HPDE6-E6E7 (cell line): ENCODE measurements at regions not wholly inside any gene's neighbourhood (a gene's known extent, or its start where the extent isn't known, plus 50 kb on each side); places are given as distances from the start of the nearest gene placed in this dataset.
"Not testable (repeated sequence)": the region's sequence is repeated elsewhere in the genome, so short reads cannot be mapped to it uniquely, and the experiment has no call there.

ENCODE experiments used
- DNase-seq: peaks from one replicate; pipeline ENCODE4 v3.0.0; 2011; ENCODE audit warnings: missing footprints; ENCODE audit errors: extremely low spot score

DNA sequence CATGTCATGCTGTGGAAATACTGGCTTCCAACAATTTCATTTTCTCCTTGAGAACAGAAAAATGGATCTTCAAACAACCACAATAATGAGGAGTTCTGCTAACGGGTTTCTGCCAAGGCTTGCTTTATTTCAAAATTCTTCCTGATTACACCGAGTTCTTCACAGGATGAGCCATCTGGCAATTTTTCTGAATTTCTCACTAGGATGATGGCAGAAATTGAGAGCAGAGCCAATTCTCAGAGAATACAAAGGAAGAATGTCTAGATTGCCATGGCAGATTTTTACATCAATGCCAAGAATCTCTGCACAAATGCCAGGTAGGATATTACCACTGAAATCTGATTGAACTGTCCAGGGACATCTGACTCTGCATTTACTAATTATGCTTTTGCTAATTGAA, 619.0 kb upstream of the CHRM3 start:
- DNase-seq: no peak

DNA sequence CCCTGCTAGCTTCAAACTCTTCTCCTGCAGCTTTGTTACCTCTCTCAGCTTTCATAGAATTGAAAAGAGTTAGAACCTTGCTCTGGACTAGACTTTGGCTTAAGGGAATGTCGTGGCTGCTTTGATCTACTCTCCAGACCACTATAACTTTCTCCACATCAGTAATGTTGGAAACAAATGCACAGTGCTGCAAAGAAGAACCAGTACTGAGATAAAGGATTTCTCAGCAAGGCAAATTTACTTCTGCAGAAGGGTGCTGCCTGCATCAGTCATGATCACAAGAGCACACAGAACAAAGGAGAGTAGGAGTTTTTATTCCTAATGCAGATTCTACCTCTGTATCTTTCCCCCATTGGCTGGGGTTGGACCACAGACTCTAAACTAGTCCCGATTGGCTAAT, 621.6 kb upstream of the CHRM3 start:
- no peak for DNase-seq

DNA sequence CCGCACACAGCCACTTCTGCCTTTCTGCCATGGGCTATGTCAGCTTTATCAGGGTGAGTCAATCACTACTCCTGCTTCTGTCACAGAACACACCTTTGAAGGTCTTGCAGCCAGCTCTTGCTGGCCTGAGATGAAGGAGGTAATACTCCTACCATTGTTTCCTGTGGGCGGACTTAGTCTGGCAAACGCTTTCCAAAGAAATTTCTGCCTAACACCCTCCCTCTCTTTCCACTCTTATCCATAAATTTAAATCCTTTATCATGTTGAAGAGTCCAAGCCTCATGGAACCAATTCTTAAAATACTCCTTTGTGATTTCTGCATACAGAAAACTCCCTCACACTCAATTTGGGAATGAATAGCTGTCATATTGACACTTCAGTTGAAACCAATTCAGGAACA, 633.1 kb upstream of the CHRM3 start:
- no peak for DNase-seq

DNA sequence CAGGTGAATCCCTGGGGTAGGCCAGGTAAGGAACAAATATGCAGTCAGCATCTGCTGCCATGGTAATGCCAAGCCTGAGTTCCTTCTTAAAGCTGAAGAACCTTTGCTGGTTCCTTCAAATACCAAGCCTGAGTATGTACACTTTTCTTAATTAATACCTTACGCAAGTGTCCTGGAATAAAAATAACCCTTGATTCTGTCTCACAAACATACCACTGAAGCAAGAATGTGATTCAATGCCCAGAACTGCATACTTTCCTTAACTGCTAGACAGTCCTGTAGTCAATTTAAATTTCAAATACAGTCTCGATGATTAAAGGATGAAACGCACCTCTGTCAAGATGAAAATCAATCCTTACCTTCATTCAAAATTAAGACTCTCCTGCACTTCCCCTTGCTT, 634.0 kb upstream of the CHRM3 start:
- no peak for DNase-seq

DNA sequence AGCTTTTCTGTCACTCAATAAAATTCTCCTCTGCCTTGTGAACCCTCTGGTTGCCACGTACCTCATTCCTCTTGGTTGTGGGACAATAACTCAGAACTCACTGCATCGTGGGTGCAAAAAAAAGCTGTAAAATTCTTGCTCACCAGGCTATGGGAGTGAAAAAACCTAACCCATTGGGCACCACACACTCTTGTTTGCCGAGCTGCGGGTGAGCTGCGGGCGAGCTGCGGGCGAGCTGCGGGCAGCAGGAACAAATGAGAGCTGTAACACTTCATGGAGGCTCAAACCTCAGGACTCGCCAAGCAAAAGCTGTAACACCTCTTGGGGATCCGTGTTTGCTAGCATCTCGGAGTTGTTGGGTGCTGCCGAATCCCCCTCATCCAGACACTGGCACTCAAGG, 641.3 kb upstream of the CHRM3 start:
- no peak for DNase-seq

DNA sequence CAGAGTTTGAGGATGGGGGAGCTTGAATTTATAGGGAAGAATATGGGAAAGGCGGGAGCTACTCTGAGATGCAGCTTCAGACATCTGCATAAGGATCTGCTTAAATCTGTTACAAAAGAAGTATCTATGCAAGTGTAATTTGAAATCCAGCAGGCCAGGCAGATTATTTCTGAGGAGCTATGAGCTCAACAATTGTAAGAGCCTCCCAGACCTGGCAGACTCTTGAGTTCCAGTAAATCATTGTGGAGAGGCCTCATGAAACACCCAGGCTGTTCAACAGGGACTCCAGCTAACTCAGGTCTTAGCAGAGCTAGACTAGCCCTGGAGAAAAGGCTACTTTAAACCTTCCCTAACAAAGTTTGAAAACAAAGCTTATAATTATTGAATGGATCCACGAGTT, 647.5 kb upstream of the CHRM3 start:
- no peak for DNase-seq

DNA sequence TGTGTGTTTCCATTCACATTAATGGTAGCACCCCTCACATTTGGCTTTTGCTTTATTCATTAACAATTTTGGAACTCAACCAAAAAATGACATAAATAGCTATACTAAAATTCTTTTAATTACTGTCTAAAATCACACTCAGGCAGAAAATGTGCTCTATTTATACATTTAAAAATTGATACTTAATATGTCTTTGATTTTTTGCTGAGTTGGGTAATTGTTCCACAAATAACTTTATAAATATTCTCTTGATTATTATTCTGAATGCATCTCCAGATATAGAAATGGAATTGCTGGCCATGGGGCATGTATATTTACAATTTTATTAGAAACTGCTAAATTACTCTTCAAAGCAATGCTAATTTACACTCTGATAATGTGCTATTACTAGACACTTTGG, 658.7 kb upstream of the CHRM3 start:
- no peak for DNase-seq

DNA sequence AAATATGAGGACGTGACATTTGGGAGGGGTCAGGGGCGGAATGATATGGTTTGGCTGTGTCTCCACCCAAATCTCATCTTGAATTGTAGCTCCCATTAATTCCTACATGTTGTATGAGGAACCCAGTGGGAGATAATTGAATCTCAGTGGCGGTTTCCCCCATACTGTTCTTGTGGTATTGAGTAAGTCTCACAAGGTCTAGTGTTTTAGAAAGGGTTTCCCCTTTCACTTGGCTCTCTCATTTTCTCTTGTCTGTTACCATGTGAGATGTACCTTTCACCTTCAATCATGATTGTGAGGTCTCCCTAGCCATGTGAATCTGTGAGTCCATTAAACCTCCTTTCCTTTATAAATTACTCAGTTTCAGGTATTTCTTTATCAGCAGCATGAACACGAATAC, 663.6 kb upstream of the CHRM3 start:
- no peak for DNase-seq

DNA sequence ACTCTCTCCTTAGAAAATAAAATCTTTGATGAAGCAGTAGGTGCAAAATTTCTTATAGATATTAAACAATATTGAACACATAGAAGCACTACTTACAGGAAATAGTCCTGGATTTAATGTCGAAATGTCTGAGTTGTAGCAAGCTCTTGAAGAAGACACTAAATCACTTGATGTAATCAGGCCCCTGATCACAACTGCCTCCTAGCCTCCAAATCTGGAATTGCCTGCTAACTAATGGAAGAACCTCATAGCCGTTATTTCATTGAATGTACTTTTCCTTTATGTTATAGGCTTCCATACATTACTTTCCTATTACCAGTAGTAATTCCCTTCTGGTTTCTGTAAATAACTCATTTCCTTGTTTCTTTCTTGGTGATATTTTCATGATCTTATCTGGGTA, 675.7 kb upstream of the CHRM3 start:
- DNase-seq: no peak

DNA sequence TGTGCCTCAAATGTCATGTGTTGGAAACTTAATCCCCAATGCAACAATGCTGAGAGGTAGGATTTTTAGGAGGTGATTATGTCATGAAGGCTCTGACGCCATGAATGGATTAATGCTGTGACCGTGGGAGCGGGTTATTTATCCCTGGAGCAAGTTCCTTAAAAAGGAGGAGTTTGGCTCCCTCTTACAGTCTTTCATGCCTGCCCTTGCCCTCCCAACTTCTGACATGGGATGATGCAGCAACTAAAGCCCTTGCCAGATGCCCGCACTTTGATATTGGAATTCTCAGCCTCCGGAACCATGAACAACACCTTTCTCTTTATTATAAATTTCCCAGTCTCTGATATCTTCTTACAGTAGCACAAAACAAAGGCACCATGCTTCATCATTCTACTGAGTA, 685.3 kb upstream of the CHRM3 start:
- DNase-seq: no peak

DNA sequence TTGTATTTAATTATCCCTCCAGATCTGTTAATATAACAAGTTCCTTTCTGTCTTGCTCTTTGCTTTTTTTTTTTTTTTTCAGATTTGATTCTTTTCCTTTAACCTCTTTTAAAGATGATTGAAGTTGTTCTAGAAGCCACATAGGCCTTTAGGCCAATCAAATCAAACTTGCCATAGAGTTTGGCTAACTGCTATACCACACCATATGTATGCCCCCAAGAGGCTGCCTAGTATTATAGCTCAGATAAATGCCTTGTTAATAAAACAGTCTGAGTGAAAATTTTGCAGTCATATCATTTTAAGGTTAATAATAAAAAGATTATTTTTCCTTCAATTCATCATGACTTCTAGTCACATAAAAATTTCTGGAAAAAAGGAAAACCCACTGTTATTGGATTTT, 696.0 kb upstream of the CHRM3 start:
- no peak for DNase-seq

DNA sequence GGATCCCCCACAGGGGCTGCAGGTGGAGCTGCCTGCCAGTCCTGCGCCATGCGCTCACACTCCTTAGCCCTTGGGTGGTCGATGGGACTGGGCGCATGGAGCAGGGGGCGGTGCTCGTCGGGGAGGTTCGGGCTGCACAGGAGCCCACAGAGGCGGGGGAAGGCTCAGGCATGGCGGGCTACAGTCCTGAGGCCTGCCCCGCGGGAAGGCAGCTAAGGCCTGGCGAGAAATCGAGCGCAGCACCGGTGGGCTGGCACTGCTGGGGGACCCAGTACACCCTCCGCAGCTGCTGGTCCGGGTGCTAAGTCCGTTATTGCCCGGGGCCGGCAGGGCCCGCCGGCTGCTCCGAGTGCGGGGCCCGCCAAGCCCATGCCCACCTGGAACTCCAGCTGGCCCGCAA, 701.8 kb upstream of the CHRM3 start:
- not testable (repeated sequence) for DNase-seq

DNA sequence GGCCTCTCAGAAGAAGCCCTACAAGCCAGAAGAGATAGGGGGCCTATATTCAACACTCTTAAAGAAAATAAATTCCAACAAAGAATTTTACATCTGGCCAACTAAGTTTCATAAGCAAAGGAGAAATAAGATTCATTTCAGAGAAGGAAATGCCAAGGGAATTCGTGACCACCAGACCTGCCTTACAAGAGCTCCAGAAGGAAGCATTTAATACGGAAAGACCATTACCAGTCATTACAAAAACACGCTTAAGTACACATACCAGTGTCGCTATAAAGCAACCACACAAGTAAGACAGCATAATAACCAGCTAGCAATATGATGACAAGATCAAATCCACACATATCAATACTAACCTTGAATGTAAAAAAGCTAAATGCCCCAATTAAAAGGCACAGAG, 704.9 kb upstream of the CHRM3 start:
- no peak for DNase-seq

DNA sequence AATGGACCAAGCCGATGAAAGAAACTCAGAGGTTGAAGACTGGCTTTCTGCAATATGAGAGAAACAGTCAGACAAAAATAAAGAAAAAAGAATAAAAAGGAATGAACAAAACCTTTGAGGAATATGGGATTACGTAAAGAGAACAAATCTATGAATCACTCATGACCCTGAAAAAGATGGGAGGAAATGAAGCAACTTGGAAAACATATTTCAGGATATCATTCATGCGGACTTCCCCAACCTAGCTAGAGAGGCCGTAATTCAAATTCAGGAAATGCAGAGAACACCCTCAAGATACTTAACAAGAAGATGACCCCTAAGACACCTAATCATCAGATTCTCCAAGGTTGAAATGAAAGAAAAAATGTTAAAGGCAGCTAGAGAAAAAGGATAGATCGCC, 705.3 kb upstream of the CHRM3 start:
- no peak for DNase-seq

DNA sequence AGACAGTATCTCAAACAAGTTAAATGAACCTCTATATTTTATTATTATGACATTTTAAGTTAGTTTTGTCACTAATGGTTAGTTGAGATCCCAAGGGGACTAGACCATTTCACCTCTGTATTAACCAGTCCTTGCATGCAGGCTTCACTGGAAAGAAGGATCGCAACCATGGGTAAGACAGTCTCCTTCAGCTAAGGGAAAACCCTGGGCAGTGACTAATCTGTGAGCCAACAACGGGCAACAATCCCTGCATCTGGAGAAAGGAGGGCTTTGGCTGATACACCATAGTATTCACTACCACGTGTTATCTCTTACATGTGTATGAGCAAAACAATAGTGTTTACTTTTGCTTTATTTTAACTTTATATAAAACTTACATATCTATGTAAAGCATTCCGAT, 708.8 kb upstream of the CHRM3 start:
- peak; percentile 19 for DNase-seq

DNA sequence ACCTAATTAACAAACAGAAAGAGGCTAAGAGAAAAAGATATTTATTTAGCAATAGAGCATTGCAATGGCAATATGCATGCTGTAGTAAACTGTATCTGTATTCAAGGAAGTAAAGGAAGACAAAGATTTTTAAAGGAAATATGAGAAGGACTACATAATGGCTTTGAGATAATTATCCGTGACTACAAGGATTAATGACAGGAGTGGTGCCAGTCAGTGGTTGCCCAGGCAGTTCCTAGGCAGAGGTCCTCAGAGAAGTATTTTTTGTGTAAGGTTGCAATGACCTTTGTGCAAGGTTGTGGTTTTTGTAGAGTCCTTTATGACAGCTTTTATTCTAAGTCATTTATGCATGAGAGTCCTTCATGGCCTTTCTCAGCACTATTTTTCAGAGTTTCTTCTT, 711.1 kb upstream of the CHRM3 start:
- DNase-seq: no peak

DNA sequence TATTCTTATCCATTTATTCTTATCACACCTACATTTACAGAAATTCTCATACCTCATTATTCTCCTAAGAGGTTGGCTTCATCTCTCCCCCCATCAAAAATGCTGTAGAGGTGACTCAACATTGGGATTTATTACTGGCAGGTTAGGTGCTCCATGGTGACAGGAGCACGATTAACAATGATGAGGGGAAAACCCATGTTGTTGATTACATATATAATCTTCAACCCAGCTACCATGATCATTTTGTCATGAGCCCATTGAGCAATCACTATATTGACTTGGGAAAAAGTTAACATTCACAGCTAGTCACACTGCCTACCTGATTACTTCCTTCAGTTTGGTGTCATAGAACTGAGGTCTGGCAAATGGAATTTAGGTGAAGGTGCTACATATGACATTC, 712.1 kb upstream of the CHRM3 start:
- no peak for DNase-seq

DNA sequence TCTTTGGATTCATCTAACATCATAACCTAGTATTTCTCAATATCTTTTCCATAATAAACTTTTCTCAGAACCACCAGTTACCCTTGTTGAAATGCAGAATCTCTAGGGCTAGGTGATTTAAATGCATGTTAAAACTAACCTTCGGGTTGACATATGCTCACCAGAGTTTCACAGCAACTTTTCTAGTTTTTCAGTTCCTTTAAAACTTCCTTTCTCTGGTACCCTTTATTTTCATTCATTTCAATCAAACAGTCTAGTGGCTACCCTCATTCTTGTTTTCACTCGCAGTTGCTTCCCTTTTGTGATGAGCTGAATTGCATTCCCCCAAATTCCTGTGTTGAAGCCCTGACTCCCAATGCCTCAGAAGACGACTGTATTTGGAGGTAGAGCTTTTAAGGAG, 712.8 kb upstream of the CHRM3 start:
- DNase-seq: no peak

DNA sequence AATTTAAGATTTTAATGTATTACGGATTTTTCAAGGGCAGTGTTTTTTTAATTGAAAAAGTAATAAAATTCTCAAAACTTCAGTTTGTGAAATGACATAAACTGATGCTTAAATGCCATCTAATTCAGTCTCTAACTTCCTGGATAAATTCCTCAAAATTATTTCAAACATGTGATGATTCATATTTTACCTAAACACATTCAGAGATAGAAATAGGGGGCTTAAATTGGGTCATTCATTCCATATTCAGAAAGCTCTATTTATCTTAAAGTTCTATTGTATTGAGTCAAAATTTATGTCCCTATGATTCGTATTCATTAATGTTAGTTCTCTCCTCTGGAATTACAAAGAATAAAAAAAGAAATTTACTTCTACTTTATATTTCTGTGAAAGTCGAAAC, 713.6 kb upstream of the CHRM3 start:
- no peak for DNase-seq

DNA sequence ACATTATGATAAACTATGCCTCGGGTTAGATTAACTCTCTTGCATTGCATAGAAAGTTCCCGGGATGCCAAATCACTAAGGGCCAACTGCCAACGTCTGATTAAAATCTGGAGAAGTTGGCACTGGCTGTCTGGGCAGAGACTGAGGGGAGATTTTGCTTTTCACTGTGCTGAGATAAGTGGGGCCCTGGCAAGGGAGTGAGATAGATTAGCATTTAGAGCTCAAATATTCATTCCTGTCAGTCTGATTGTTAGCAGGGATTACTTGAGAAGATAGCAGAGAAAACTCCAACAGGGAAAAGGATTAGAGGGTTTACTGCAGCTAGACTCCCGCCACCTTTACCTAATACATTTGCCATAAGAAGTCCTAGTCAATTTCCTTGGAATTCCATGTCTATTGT, 714.1 kb upstream of the CHRM3 start:
- DNase-seq: no peak

DNA sequence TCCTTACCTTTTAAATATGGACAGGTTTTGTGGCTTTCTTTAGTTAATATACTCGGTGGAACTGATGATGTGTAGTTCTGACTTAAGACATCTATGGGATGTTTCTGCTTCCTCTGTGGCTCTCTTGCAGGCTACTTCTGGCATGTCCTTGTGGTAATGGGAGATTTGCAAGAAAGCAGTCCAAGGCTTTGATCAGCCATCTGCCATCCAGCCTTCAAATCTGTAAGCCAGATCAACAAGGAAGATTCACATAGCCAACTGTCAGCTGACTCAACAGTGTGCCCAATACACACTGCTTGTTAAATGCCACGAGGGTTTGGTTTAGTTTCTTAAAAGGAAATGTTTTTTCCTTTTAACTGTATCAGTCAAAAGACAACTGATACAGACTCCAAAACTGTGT, 722.2 kb upstream of the CHRM3 start:
- DNase-seq: no peak

DNA sequence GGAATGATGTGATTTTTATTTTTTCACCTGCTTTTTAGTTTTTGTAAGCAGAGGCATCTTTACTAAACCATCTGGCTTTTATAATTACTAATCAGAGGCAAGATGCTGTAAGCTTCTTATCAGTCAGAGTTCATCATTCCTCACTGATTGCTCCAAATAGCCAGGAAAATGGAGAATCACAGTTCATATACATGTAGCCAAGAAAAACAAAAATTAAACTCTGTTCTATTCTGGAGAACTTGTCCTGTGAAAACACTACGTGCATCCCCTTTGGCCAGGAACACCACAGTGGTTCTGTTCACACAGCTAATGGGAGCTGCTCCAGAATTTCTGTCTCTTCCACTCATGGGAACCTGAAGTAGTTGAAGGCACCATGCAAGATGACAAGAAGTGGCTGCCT, 725.5 kb upstream of the CHRM3 start:
- DNase-seq: no peak

DNA sequence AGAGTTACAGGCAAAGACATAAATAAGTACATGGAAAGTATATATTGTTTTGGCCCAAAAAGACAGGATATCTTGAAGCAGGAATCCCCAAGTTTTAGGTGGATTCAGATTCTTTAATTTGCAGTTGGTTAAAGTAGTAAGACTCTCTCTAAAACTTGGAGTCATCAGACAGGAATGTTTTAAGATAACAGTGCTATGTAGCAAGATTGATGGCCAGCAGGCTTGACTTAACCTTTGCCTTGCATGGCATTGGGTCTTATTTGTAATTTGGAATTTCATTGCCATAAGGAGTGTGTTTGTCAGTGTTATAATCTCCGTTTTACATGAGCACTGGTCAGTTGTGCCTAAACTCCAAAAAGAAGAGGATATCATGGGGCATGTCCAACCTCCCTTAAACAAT, 727.6 kb upstream of the CHRM3 start:
- no peak for DNase-seq

DNA sequence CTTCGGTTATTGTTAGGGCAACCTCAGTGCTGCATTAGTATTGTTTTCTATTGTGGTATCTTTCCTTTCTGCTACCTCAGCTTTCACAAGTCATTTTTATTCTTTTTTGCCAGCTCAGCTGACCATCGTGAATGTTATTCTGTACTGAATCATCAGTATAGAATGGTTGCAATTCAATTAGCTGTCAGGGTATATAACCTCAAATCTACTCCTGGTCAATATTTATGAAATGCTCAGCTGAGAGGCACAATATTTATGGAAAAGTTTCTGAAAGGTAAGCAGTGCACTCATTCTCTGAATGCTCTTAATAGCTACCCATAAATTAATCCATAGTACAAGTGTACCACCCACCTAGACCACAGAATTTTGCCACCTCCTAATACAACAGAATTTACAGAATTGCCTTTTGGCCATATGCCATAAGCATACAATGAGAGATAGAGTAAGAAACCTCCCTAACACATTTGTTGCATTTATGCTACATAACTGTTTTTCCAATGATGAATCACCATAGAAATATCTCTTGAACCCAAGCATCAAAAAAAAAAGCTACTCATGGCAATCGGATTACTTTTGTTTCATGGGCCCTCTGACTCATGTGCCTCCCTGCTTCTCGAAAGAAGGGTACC, 732.6 kb upstream of the CHRM3 start:
- DNase-seq: no peak
